Fibroblast of pulmonary artery (primary cell): ENCODE measurements at regions not wholly inside any gene's neighbourhood (a gene's known extent, or its start where the extent isn't known, plus 50 kb on each side); places are given as distances from the start of the nearest gene placed in this dataset.

ENCODE experiments used
- DNase-seq: peaks from one replicate; pipeline ENCODE4 v3.0.0-alpha.2; 2010; ENCODE audit warnings: low read depth
- H3K4me3 ChIP-seq: replicated peaks from 2 replicates; pipeline ENCODE4 v1.5.1; 2011; ENCODE audit warnings: low read depth, mild to moderate bottlenecking, control low read depth, low read length, moderate library complexity
- TF ChIP-seq, protein P1 (sequence below): IDR thresholded peaks from 2 replicates; pipeline ENCODE4 v1.5.1; 2011; ENCODE audit warnings: mild to moderate bottlenecking, control low read depth, low read length, inconsistent platforms; ENCODE audit errors: missing control alignments

DNA sequence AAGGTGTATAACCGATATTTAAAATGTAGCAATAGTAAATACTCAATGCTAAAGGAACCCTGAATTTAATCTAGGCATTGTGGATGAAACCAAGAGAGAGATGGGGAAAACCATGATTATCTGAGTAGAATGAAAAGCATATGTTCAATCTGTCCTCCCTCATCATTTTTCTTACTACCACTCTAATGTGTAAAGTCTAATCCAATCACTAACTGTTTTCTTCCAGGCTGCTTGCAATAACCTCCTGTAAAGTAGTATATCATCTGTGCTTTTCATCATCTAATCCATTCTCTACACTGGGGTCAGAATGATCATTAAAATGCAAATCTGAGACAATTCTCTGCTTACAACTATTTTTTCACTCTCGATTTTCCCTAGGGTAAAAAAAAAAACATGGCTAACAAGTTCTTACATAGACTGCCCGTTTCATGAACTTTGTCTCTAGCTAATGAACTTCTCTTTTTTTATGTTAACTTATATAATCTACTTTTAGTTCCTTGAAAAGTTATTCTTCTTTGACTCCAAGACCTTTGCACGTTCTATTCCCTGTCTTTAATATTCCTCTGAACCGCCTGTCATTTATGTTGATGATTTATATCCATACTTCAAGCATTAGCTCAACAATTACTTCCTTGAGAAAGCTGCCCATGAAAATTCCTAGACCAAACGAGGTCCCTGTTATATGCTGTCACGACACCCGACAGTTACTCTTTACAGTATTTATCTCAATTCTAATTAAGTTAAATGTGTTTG lies 94.7 kb upstream of the SLC8A1 start:
- TF ChIP-seq, protein P1, sequence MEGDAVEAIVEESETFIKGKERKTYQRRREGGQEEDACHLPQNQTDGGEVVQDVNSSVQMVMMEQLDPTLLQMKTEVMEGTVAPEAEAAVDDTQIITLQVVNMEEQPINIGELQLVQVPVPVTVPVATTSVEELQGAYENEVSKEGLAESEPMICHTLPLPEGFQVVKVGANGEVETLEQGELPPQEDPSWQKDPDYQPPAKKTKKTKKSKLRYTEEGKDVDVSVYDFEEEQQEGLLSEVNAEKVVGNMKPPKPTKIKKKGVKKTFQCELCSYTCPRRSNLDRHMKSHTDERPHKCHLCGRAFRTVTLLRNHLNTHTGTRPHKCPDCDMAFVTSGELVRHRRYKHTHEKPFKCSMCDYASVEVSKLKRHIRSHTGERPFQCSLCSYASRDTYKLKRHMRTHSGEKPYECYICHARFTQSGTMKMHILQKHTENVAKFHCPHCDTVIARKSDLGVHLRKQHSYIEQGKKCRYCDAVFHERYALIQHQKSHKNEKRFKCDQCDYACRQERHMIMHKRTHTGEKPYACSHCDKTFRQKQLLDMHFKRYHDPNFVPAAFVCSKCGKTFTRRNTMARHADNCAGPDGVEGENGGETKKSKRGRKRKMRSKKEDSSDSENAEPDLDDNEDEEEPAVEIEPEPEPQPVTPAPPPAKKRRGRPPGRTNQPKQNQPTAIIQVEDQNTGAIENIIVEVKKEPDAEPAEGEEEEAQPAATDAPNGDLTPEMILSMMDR = no peak
- no peak for DNase-seq

DNA sequence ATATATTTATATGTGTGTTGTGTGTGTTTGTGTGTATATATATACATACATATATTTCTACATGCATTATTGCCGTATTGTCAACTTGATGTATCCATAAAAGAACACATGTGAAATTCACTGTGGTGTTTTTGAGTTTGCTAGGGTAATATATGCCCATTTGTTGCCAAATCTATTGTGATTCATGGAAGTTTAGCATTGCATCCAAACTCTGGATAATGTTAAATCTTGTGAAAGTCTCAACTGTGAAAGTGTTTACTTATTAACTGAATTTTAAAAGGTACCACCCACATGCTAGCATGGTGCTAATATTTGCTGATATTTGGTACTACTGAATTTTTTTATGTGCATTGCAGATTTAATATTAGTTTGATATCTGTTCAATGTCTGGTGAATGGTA lies 96.6 kb upstream of the SLC8A1 start:
- TF ChIP-seq, protein P1 = no peak
- DNase-seq = no peak

More for the DNA sequence above, 94.7 kb upstream of the SLC8A1 start:
- no peak overlapping the region for H3K4me3 ChIP-seq

DNA sequence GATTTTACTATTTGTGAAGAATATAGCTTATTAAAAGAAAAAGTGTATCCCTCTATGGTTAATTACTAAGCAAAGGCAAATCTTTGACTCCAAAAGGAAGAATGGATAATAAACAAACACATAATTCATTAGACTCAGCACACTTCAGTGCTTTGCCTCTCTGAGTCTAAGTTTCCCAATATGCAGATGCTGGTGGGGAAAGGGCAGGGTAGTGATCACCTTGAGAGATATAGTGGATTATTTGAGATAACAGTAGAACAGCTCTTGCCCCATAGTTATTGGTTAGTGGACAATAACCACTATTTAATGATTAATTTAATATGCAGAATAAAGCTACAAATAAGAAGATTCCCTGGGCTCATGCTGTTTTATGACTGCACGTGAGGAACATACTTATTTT lies 98.2 kb upstream of the SLC8A1 start:
- TF ChIP-seq, protein P1 = no peak
- no peak for DNase-seq
- H3K4me3 ChIP-seq = no peak overlapping the region

More for the DNA sequence above, 96.6 kb upstream of the SLC8A1 start:
- H3K4me3 ChIP-seq = no peak overlapping the region

DNA sequence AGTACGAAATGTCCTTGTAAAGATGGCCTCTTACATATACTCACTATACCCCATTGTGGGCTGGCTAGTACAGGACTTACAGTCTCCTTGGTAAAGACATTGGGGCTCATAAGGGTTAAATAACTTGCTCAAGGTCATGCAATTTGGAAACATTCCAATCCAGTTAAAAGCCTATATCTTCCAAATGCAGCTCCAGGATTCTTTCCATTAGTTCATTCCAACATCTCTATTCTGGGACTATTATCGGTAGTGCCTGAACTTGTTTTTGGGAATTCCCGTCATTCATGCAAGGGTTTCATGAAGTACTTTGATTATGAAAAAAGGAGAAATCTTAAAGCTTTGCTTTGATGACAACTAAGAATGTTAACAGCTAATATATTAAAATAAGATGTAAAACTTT lies 99.2 kb upstream of the SLC8A1 start:
- TF ChIP-seq, protein P1 = no peak
- H3K4me3 ChIP-seq = no peak overlapping the region
- DNase-seq = no peak

DNA sequence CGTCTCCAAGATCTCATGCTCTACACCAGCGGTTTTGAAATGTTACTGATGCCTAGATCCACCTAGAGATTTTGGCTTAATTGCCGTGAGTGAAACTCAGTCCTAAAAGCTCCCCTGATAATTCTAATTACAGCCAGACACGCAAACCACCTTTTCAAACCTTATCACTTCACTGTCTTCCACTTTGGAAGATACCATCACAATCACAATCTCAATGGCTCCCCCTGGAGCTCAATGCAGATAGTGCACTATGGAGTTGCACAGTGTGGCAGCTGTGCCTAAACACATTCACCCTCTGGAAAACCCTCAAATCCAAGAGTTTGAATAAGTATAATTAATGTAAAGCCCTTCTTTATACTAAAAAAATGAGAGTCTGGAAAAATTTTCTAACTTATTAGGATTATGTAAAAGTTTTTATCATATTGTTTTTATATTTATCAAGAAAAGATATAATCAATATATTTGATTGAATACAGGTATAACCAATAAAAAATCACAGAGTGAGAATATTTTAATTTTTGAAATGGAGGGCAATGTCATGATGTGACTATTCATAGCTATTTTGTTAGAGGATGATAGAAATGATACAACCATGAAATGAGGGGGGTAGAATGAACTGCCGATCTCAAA lies 102.9 kb upstream of the SLC8A1 start:
- TF ChIP-seq, protein P1 = peak; percentile 99
- DNase-seq = peak; percentile 69
- H3K4me3 ChIP-seq = no peak overlapping the region

DNA sequence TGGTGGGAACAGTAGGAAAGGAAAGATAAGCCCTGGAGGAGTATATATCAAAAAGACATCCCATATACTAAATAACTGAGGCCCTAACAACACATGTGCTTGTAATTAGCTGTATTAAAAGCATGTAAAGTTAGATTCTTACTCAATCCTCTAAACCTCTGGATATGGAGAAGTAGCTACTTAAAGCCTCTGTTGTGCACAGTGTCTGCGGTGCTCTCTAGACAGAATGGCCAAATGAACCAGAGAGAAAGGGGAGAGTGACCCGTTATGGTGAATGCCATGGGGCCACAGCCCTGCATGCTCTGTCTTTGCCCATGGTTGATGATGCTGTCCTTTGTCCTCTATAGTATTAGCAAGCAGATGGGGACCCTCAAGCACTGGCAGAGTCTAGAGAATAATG lies 104.4 kb upstream of the SLC8A1 start:
- TF ChIP-seq, protein P1 = no peak
- no peak for DNase-seq

DNA sequence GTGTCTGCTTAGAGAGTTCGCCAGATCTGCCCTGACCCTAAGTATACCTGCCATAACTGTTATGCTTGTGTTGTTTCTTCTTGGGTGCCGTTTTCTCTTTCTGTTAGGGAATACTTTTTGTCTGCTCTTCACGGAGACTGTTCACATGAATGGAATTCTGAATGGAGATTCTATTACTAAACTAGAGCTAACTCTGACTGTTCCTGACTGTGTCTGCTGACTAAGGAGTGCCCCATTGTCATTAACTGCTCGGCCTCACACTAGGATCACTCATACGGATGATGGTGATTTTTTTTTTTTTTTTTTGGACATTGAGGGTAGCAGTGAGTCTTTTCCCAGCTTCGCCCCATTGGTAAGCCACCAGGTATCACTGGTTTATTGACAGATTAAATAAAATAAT lies 104.8 kb upstream of the SLC8A1 start:
- no peak overlapping the region for H3K4me3 ChIP-seq
- DNase-seq = no peak
- TF ChIP-seq, protein P1 = no peak

More for the DNA sequence above, 104.4 kb upstream of the SLC8A1 start:
- H3K4me3 ChIP-seq = no peak overlapping the region
